DOHH2 (cell line): ENCODE measurements at regions not wholly inside any gene's neighbourhood (a gene's known extent, or its start where the extent isn't known, plus 50 kb on each side); places are given as distances from the start of the nearest gene placed in this dataset.

ENCODE experiments used
- H3F3A ChIP-seq: fragments of 200-600 bp; sonication (generic), shearing (Covaris generic); 2 replicates; pipeline ENCODE4 v1.6.0; 2016; ENCODE audit warnings: antibody characterized with exemption, mild to moderate bottlenecking; ENCODE audit not compliant: control insufficient read depth, insufficient read depth
- H3K27ac ChIP-seq: fragments of 200-600 bp; sonication (generic); 2 replicates; pipeline ENCODE4 v1.5.1; 2014; ENCODE audit warnings: low read depth, mild to moderate bottlenecking, low read length, moderate library complexity
- H3K27me3 ChIP-seq: fragments of 200-600 bp; sonication (generic); 2 replicates; pipeline ENCODE4 v1.6.1; 2014; ENCODE audit warnings: mild to moderate bottlenecking, low read length, mixed read lengths; ENCODE audit not compliant: control insufficient read depth
- H3K36me3 ChIP-seq: fragments of 200-600 bp; sonication (generic); 2 replicates; pipeline ENCODE4 v1.6.1; 2014; ENCODE audit warnings: mild to moderate bottlenecking, low read length, moderate library complexity, mixed read lengths; ENCODE audit not compliant: control insufficient read depth
- H3K4me1 ChIP-seq: fragments of 200-600 bp; sonication (generic); 2 replicates; pipeline ENCODE4 v1.6.1; 2014; ENCODE audit warnings: mild to moderate bottlenecking, low read length, mixed read lengths; ENCODE audit not compliant: control insufficient read depth
- H3K4me2 ChIP-seq: fragments of 200-600 bp; sonication (generic); 2 replicates; pipeline ENCODE4 v1.6.0; 2014; ENCODE audit warnings: mild to moderate bottlenecking, low read length, moderate library complexity
- H3K4me3 ChIP-seq: fragments of 200-600 bp; sonication (generic); 2 replicates; pipeline ENCODE4 v1.5.1; 2014; ENCODE audit warnings: mild to moderate bottlenecking, low read length, mixed read lengths
- H3K79me2 ChIP-seq: fragments of 200-600 bp; sonication (generic); 2 replicates; pipeline ENCODE4 v1.6.1; 2014; ENCODE audit warnings: mild to moderate bottlenecking, low read length, mixed read lengths; ENCODE audit not compliant: control insufficient read depth
- H3K9me2 ChIP-seq: fragments of 200-600 bp; sonication (generic); replicated peaks from 2 replicates; pipeline ENCODE4 v1.6.1; 2014; ENCODE audit warnings: mild to moderate bottlenecking, low read length, mixed read lengths; ENCODE audit not compliant: control insufficient read depth
- H3K9me3 ChIP-seq: fragments of 200-600 bp; sonication (generic); 2 replicates; pipeline ENCODE4 v1.6.1; 2014; ENCODE audit warnings: antibody characterized with exemption, low read length, mixed read lengths; ENCODE audit not compliant: control insufficient read depth, insufficient read depth
- H4K20me1 ChIP-seq: fragments of 200-600 bp; sonication (generic); 2 replicates; pipeline ENCODE4 v1.6.0; 2014; ENCODE audit warnings: low read depth, mild to moderate bottlenecking, antibody characterized with exemption, low read length, moderate library complexity; ENCODE audit not compliant: control insufficient read depth, insufficient read depth
- CTCF ChIP-seq: fragments of 200-600 bp; sonication (generic); IDR thresholded peaks from one replicate; pipeline ENCODE4 v1.5.1; 2014; ENCODE audit warnings: antibody characterized with exemption, mild to moderate bottlenecking, low read depth, low read length; ENCODE audit not compliant: poor library complexity, severe bottlenecking
- EZH2phosphoT487 ChIP-seq: fragments of 200-600 bp; sonication (generic); IDR thresholded peaks from 2 replicates; pipeline ENCODE4 v1.6.1; 2017; ENCODE audit warnings: borderline replicate concordance, mild to moderate bottlenecking, antibody characterized with exemption, low read length, moderate library complexity, mixed read lengths

DNA sequence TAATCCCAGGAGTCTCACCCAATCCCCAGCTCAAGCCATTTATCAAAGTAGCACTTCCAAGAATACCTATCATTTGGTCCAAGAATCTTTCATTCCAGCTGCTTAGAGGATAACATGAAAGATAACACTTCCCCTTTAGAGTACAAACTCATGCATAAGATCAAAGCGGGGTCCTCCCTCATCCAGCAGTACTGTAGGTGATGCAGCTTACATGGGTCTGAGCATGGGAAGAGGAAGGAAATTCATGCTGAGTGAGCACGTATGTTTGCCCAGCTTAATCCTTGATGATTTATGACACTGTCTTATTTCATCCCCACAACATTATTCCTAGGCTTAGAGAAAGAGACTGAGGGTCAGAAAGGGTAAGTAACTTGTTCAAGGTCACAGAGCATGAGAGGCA is 167.1 kb upstream of the GJB5 start:
- H3F3A ChIP-seq, result no peaks in the 10 kb centered on the region
- no peaks in the 10 kb centered on the region for H3K36me3 ChIP-seq
- TF ChIP-seq CTCF (no peak), EZH2phosphoT487 (no peak)
- no peak overlapping the region for H3K27ac ChIP-seq
- no peaks in the 10 kb centered on the region for H3K9me3 ChIP-seq
- no peaks in the 10 kb centered on the region for H3K27me3 ChIP-seq
- H3K4me2 ChIP-seq, result no peak overlapping the region
- no peaks in the 10 kb centered on the region for H3K9me2 ChIP-seq
- H3K79me2 ChIP-seq, result no peaks in the 10 kb centered on the region
- H3K4me3 ChIP-seq, result no peak overlapping the region
- H4K20me1 ChIP-seq, result no peaks in the 10 kb centered on the region
- H3K4me1 ChIP-seq, result no peaks in the 10 kb centered on the region

DNA sequence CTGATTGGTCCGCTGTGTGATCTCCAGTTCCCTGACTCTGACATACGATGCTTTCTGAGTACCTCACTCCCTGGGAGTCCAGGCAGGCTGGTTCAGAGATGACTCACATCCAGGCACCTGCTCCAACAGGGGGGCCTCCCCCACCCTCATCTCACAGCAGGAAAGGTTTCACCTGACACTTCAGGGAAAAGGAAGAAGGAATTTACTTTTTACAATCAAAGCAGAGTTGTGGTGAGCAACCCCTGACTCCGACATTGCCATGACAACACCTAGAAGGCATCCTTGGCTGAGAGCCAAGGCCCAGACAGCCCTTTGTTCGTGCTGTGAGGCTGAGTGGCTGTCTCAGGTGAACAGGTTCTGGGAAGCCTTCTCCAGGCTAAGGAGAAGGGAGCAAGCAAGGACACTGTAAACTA is 164.6 kb upstream of the GJB5 start:
- Histone ChIP-seq H3K4me1 (no peaks in the 10 kb centered on the region), H3K27me3 (no peaks in the 10 kb centered on the region; the same call in 1 of the 2 replicates), H3K4me3 (no peak overlapping the region), H3K9me3 (no peaks in the 10 kb centered on the region), H3K27ac (no peak overlapping the region), H3K9me2 (no peaks in the 10 kb centered on the region), H3K36me3 (no peaks in the 10 kb centered on the region), H3F3A (no peaks in the 10 kb centered on the region), H3K4me2 (no peak overlapping the region), H3K79me2 (no peaks in the 10 kb centered on the region), H4K20me1 (no peaks in the 10 kb centered on the region)
- TF ChIP-seq CTCF (no peak), EZH2phosphoT487 (no peak)

GRCh38 chr1:34591751-34592629 is 162.9 kb upstream of the GJB5 start:
- H3K9me3 ChIP-seq, result no peaks in the 10 kb centered on the region
- no peaks in the 10 kb centered on the region for H3K4me1 ChIP-seq
- H3K9me2 ChIP-seq, result no peaks in the 10 kb centered on the region
- no peak overlapping the region for H3K4me3 ChIP-seq
- no peaks in the 10 kb centered on the region for H3K79me2 ChIP-seq
- TF ChIP-seq EZH2phosphoT487, result no peak
- no peak for TF ChIP-seq CTCF
- no peaks in the 10 kb centered on the region for H4K20me1 ChIP-seq
- no peaks in the 10 kb centered on the region for H3F3A ChIP-seq
- H3K4me2 ChIP-seq, result no peak overlapping the region
- H3K27me3 ChIP-seq, result no peaks in the 10 kb centered on the region; the same call in 1 of the 2 replicates
- H3K36me3 ChIP-seq, result no peaks in the 10 kb centered on the region
- H3K27ac ChIP-seq, result no peak overlapping the region
